SK-N-SH (cell line): ENCODE measurements at regions not wholly inside any gene's neighbourhood (a gene's known extent, or its start where the extent isn't known, plus 50 kb on each side); places are given as distances from the start of the nearest gene placed in this dataset.

ENCODE experiments used
- ELF1 ChIP-seq: IDR thresholded peaks from 2 replicates; pipeline ENCODE4 v1.4.0; 2012
- FOXM1 ChIP-seq: IDR thresholded peaks from 2 replicates; pipeline ENCODE4 v1.4.0; 2012; ENCODE audit warnings: low read depth, mild to moderate bottlenecking
- GABPA ChIP-seq: IDR thresholded peaks from 2 replicates; pipeline ENCODE4 v1.4.0; 2012; ENCODE audit warnings: low read depth, mild to moderate bottlenecking
- POLR2AphosphoS5 ChIP-seq: IDR thresholded peaks from 2 replicates; pipeline ENCODE4 v1.6.1; 2012; ENCODE audit warnings: low read depth, low read length
- RAD21 ChIP-seq: IDR thresholded peaks from 2 replicates; pipeline ENCODE4 v1.6.1; 2012; ENCODE audit warnings: mild to moderate bottlenecking, low read length
- SIN3A ChIP-seq: IDR thresholded peaks from 2 replicates; pipeline ENCODE4 v1.6.1; 2012; ENCODE audit warnings: low read depth, mild to moderate bottlenecking, low read length, moderate library complexity, borderline replicate concordance
- TAF1 ChIP-seq: IDR thresholded peaks from 2 replicates; pipeline ENCODE4 v1.6.1; 2012; ENCODE audit warnings: low read depth, mild to moderate bottlenecking, low read length, moderate library complexity, borderline replicate concordance
- TCF12 ChIP-seq: IDR thresholded peaks from 2 replicates; pipeline ENCODE4 v1.4.0; 2012
- TF ChIP-seq, protein P1 (sequence below): fragments of 200-600 bp; sonication (generic); IDR thresholded peaks from 2 replicates; pipeline ENCODE4 v1.6.1; 2017; ENCODE audit warnings: antibody characterized with exemption, mild to moderate bottlenecking, moderate library complexity
- TF ChIP-seq, protein P2 (sequence below): fragments of 150-350 bp; IDR thresholded peaks from 2 replicates; pipeline ENCODE4 v1.6.1; 2017; ENCODE audit warnings: antibody characterized with exemption, low read length, low read depth, borderline replicate concordance
- TF ChIP-seq, protein P3 (sequence below): IDR thresholded peaks from 2 replicates; pipeline ENCODE4 v1.4.0; 2012; ENCODE audit warnings: low read depth, borderline replicate concordance

DNA sequence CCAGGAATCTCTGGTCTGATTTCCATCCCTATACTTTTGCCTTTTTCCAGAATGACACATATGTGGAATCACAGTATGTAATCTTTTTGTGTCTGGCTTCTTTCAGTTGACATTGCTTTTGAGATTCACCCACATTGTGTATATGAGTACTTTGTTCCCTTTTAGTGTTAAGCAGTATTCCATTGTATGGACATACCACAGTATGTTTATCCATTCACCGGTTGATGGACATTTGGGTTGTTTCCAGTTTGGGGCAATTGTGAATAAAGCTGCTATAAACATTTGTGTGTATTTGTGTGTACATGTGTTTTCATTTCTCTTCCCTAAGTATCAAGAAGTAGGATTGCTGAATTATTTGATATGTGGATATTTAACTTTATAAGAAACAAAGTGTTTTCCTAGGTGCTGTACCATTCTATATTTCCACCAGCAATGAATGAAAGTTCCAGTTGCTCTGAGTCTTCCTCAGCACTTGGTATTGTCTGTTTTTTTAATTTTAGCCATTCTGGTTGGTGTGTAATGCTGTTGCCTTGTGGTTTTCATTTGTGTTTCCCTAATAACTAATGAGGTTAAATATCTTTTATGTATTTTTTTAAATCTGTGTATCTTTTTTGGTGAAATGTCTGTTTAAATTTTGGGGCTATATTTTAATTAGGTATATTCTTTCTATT lies 203.5 kb upstream of the HAAO start:
- no peak for TF ChIP-seq POLR2AphosphoS5
- TF ChIP-seq, protein P1, sequence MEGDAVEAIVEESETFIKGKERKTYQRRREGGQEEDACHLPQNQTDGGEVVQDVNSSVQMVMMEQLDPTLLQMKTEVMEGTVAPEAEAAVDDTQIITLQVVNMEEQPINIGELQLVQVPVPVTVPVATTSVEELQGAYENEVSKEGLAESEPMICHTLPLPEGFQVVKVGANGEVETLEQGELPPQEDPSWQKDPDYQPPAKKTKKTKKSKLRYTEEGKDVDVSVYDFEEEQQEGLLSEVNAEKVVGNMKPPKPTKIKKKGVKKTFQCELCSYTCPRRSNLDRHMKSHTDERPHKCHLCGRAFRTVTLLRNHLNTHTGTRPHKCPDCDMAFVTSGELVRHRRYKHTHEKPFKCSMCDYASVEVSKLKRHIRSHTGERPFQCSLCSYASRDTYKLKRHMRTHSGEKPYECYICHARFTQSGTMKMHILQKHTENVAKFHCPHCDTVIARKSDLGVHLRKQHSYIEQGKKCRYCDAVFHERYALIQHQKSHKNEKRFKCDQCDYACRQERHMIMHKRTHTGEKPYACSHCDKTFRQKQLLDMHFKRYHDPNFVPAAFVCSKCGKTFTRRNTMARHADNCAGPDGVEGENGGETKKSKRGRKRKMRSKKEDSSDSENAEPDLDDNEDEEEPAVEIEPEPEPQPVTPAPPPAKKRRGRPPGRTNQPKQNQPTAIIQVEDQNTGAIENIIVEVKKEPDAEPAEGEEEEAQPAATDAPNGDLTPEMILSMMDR, result no peak
- TF ChIP-seq, protein P2, sequence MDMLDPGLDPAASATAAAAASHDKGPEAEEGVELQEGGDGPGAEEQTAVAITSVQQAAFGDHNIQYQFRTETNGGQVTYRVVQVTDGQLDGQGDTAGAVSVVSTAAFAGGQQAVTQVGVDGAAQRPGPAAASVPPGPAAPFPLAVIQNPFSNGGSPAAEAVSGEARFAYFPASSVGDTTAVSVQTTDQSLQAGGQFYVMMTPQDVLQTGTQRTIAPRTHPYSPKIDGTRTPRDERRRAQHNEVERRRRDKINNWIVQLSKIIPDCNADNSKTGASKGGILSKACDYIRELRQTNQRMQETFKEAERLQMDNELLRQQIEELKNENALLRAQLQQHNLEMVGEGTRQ, result no peak
- TF ChIP-seq FOXM1, result no peak
- no peak for TF ChIP-seq TCF12
- no peak for TF ChIP-seq RAD21
- TF ChIP-seq SIN3A, result no peak
- TF ChIP-seq, protein P3, sequence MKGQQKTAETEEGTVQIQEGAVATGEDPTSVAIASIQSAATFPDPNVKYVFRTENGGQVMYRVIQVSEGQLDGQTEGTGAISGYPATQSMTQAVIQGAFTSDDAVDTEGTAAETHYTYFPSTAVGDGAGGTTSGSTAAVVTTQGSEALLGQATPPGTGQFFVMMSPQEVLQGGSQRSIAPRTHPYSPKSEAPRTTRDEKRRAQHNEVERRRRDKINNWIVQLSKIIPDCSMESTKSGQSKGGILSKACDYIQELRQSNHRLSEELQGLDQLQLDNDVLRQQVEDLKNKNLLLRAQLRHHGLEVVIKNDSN, result no peak
- TF ChIP-seq ELF1, result no peak
- TF ChIP-seq TAF1, result no peak
- TF ChIP-seq GABPA, result no peak
